Glutamatergic neuron (in vitro differentiated cells): ENCODE measurements at regions not wholly inside any gene's neighbourhood (a gene's known extent, or its start where the extent isn't known, plus 50 kb on each side); places are given as distances from the start of the nearest gene placed in this dataset.

Experiments
- DNase-seq: peaks from one replicate; pipeline ENCODE4 v3.0.0; 2022
- H3K27ac Mint-ChIP-seq: one replicate; pipeline ENCODE4 v1.8.0; 2020; ENCODE audit warnings: mild to moderate bottlenecking, mixed read lengths, inconsistent platforms; ENCODE audit not compliant: unreplicated experiment
- H3K27me3 Mint-ChIP-seq: one replicate; pipeline ENCODE4 v1.8.0; 2020; ENCODE audit warnings: mild to moderate bottlenecking, moderate library complexity, mixed read lengths, inconsistent platforms; ENCODE audit not compliant: unreplicated experiment
- H3K36me3 Mint-ChIP-seq: one replicate; pipeline ENCODE4 v1.8.0; 2020; ENCODE audit warnings: mild to moderate bottlenecking, mixed read lengths, inconsistent platforms; ENCODE audit not compliant: unreplicated experiment
- H3K4me1 Mint-ChIP-seq: one replicate; pipeline ENCODE4 v1.8.0; 2020; ENCODE audit warnings: mild to moderate bottlenecking, low read depth, mixed read lengths, inconsistent platforms; ENCODE audit not compliant: unreplicated experiment
- H3K4me3 Mint-ChIP-seq: one replicate; pipeline ENCODE4 v1.8.0; 2020; ENCODE audit warnings: mild to moderate bottlenecking, mixed read lengths, inconsistent platforms; ENCODE audit not compliant: unreplicated experiment
- H3K9me3 Mint-ChIP-seq: one replicate; pipeline ENCODE4 v1.8.0; 2020; ENCODE audit warnings: mild to moderate bottlenecking, moderate library complexity, mixed read lengths, inconsistent platforms; ENCODE audit not compliant: unreplicated experiment
- TF ChIP-seq, protein P1 (sequence below): fragments of 200-600 bp; sonication (generic); IDR thresholded peaks from one replicate; pipeline ENCODE4 v1.5.0; 2021; ENCODE audit not compliant: partially characterized antibody, unreplicated experiment

DNA sequence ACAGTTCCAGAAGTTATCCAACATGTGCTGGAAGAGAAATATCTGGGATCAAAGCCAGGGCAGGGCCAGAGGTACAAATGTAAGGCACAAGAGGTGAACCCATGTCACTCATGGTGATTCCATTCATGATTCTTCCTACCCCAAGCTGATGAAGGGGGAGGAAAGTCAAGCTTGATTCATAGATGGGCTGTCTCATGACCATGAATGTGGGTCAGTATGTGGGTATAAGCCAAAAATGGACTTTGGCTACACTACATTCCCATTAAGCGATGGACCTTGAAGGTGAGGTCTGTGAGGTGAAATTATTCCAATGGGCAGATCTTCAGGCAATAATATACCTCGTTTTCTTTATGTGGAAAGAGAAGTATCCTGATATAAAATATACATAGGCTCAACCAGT lies 217.1 kb downstream of the BTG1 start:
- Mint-ChIP-seq H3K27me3 (no peaks in the 10 kb centered on the region), H3K27ac (no peak overlapping the region), H3K4me1 (peaks cover 2% of the 10 kb centered on the region), H3K9me3 (no peaks in the 10 kb centered on the region), H3K36me3 (peaks cover 6% of the 10 kb centered on the region), H3K4me3 (no peak overlapping the region)
- TF ChIP-seq, protein P1, sequence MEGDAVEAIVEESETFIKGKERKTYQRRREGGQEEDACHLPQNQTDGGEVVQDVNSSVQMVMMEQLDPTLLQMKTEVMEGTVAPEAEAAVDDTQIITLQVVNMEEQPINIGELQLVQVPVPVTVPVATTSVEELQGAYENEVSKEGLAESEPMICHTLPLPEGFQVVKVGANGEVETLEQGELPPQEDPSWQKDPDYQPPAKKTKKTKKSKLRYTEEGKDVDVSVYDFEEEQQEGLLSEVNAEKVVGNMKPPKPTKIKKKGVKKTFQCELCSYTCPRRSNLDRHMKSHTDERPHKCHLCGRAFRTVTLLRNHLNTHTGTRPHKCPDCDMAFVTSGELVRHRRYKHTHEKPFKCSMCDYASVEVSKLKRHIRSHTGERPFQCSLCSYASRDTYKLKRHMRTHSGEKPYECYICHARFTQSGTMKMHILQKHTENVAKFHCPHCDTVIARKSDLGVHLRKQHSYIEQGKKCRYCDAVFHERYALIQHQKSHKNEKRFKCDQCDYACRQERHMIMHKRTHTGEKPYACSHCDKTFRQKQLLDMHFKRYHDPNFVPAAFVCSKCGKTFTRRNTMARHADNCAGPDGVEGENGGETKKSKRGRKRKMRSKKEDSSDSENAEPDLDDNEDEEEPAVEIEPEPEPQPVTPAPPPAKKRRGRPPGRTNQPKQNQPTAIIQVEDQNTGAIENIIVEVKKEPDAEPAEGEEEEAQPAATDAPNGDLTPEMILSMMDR: no peak
- DNase-seq: no peak

DNA sequence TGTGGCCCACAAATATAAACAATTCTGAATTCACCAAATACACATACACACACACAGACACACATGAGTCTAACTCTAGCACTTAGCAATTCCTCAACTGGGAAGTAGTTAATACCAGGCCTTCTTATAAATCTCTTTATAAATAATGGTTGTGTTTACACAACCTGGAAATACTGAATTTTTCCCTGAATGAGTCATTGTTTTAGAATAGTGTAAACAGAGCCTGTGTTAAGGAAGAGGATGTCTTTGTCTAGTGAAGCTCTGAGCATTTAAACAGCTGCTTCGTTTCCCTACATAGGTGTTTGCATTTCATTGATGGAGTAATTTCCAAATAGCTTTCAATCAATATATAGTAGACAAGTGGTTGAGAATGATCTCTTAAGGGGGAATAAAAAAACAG lies 218.8 kb downstream of the BTG1 start:
- Mint-ChIP-seq H3K4me1 (peaks cover 2% of the 10 kb centered on the region), H3K4me3 (no peak overlapping the region), H3K27ac (no peak overlapping the region), H3K36me3 (peaks cover 6% of the 10 kb centered on the region), H3K9me3 (no peaks in the 10 kb centered on the region), H3K27me3 (no peaks in the 10 kb centered on the region)
- DNase-seq: no peak
- TF ChIP-seq, protein P1: no peak

DNA sequence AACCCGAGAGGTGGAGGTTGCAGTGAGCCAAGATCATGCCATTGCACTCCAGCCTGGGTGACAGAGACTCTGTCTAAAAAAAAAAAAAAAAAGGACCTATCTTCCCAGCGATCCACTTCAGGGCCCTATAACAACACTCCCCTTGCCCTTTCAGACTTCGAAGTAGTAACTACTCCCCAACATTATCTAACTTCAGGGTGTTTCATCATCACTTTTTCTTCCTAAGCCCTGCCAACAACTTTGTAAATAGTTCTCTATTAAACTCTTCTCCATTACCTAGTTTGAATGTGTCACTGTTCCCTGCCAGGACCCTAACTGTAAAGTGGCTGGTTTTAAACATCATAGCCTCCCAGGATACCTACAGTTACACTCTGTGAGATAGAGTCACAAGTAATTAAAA lies 220.8 kb downstream of the BTG1 start:
- no peak for DNase-seq
- Mint-ChIP-seq H3K4me3 (no peak overlapping the region), H3K9me3 (no peaks in the 10 kb centered on the region), H3K27me3 (no peaks in the 10 kb centered on the region), H3K27ac (no peak overlapping the region), H3K4me1 (peaks cover 11% of the 10 kb centered on the region), H3K36me3 (peaks cover 6% of the 10 kb centered on the region)
- TF ChIP-seq, protein P1: no peak

DNA sequence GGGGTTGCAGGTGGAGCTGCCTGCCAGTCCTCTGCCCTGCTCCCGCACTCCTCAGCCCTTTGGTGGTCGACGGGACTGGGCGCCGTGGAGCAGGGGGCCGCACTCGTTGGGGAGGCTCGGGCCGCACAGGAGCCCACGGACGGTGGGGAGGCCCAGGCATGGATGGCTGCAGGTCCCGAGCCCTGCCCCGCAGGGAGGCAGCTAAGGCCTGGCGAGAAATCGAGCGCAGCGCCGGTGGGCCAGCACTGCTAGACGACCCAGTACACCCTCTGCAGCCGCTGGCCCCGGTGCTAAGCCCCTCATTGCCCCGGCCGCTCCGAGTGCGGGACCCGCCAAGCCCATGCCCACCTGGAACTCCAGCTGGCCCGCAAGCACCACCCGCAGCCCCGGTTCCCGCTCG lies 221.8 kb downstream of the BTG1 start:
- Mint-ChIP-seq H3K27me3 (no peaks in the 10 kb centered on the region), H3K27ac (no peak overlapping the region), H3K4me3 (no peak overlapping the region), H3K4me1 (peaks cover 11% of the 10 kb centered on the region), H3K36me3 (peaks cover 6% of the 10 kb centered on the region), H3K9me3 (no peaks in the 10 kb centered on the region)
- TF ChIP-seq, protein P1: no peak
- peak; percentile 12 for DNase-seq

DNA sequence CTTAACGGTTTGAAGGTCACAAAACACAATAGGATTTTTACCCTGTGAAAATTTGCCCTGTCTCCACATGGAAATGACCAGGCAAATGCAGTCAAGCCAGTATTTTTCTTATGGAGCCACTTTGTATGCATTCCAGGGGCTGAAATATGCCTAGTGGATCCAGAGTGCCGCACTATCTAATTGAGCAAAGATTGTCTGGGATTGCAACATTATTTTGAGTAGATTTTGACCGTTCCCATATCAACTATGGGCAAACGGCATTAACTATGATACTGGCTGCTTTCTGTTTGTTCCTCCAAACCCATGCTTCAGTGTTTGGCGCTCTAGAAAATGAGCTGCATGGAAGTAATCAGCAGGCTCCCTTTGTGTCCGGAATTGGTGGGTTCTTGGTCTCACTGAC lies 223.0 kb downstream of the BTG1 start:
- TF ChIP-seq, protein P1: no peak
- Mint-ChIP-seq H3K36me3 (peaks cover 6% of the 10 kb centered on the region), H3K27ac (no peak overlapping the region), H3K4me3 (no peak overlapping the region), H3K9me3 (no peaks in the 10 kb centered on the region), H3K4me1 (peaks cover 16% of the 10 kb centered on the region), H3K27me3 (no peaks in the 10 kb centered on the region)
- DNase-seq: no peak
